Right renal pelvis (tissue), 4 donors: ENCODE measurements at regions not wholly inside any gene's neighbourhood (a gene's known extent, or its start where the extent isn't known, plus 50 kb on each side); places are given as distances from the start of the nearest gene placed in this dataset.
"Not testable (repeated sequence)": the region's sequence is repeated elsewhere in the genome, so short reads cannot be mapped to it uniquely, and the experiment has no call there.

ENCODE experiments used
- DNase-seq, 4 donors: peaks; one replicate each; pipeline ENCODE4 v3.0.0-alpha.2; 2013; ENCODE audit warnings: low read depth in 4 of 4, low spot score in 3 of 4, missing footprints in 1 of 4

DNA sequence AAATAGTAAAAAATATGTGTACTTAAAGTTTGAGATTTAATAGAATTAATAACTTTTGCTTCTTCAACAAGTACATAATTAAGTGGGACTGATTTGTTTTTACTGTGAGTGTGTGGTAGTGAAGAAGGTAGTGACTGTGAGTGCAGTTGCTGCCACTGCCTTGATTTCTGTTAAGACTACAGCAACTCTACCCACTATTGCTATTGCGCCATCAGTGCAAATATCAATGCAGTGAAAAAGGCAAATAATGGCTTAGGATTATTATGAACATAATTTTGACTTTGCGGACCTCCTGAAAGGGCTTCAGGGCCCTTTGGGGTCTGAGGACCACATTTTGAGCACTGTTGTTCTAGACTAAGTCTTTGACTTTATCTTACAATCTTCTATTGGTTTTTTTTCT, 112.0 kb upstream of the PITX1 start:
- no peak for DNase-seq

- DNase-seq = not testable (repeated sequence)
These were observed 109.7 kb upstream of the PITX1 start for GRCh38 chr5:135143682-135144081.

DNA sequence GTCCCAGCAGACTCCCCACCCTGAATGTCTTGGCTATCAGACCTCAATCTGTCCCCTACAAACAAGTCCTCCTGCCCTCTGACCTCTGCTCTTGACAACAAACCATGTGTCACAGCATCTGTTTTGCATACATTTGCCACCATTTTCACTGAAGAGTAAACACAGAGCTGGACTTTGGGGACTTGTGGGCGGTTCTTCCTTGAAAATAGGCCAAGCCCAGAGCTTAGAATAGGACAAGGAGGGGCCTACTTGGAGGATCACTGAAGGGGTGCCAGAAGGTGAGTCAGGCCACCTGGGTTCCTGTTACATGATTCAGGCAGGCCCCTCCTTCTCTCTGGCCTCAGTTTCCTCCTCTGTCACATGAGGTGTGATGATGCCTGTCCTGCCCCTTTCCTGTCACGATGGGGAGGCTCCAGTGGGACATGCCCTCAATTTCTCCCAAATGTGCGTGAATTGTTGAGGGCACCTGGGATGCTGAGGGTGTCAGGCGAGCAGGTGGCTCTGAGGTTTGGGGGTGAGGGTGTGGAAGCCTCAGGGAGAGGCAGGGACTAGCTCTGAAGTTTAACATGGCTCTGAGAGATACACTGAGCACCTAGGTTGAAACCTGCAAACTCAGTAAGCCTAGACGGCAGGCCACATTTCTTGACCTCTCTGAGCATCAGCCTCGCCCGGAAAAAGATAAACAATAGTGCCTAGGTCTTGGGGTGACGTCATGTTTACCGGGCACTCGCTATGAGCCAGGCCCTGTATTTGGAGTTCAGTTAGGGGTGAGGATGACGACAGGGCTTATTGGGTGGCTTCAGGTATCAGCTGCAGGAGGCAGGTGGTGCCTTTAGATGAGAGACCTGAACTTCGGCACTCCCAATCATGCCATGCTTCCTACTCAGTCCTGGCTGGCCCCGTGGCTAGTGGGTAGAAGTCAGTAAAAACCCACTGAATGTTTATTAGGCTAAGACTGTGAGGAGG, 107.6 kb upstream of the PITX1 start:
- no peak for DNase-seq

DNA sequence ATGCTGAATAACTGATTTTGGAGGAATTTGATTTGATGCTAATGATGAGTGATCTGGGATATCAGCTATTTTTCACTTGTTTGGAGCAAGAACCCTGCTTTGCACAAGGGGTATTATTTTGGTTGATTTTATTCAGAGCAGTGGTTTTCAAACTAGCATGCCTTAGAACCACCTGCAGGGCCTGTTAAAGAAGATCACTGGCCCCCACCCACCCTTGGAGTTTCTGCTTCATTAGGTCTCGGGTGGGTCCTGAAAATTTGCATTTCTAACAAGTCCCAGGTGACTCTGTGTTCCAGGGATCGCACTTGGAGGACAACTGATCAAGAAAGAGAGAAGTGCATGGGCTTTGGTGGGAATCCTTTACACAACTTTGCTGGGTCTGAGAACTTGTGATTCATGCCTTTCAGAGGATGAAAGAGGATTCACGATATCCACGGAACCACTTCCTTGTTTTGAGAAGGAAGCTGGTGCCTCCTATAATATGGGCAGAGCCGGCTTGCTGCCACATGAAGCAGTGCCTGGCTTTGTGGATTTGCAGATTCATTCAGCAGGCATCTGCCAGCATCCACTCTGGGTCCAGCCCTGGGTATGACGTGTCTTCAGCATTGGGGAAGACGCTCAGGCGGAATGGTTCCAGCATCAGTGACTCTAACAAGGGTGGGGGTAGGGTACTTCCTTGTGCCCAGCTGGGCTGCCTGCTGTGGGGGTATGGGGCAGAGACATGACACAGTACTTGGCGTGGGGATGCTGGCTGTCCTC, 106.6 kb upstream of the PITX1 start:
- DNase-seq = no peak

DNA sequence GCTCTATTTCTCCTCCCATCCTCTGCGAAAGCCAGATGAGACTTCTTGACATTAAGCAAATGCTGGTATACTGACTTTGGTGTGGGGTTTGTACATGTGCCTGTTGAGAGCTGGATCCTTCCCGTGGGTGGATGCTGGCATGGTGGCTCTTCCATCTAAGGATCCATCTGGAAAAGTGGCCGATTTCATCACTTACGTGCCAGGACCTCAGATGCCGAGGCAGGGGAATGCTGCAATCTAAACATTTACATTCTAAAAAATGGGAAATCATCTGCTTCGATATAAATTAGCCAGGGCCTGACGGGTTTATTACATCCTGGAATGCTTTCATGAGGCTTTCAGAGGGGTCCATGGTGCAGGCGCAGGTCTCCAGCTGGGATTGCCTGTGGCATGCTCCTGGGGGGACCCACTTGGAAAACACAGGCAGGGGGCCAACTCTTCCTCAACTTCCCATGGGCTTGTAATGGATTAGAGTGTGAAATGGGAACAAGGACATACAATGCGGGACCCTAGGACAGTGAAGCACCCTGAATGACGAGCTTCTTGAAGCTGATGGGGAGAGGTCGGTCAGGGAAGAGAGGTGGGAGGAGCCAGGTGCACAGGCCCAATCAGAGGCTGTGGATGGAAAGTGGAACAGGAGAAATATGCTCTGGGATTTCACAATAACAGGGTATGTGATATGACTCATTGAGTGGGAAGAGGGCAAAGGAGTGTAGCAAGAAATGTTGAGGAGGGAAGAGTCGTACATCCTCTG, 105.5 kb upstream of the PITX1 start:
- DNase-seq = peak in 3 of 4 donors; percentile 14 to 37 (median 25)

- no peak for DNase-seq
These were observed 104.3 kb upstream of the PITX1 start for GRCh38 chr5:135138116-135138850.

DNA sequence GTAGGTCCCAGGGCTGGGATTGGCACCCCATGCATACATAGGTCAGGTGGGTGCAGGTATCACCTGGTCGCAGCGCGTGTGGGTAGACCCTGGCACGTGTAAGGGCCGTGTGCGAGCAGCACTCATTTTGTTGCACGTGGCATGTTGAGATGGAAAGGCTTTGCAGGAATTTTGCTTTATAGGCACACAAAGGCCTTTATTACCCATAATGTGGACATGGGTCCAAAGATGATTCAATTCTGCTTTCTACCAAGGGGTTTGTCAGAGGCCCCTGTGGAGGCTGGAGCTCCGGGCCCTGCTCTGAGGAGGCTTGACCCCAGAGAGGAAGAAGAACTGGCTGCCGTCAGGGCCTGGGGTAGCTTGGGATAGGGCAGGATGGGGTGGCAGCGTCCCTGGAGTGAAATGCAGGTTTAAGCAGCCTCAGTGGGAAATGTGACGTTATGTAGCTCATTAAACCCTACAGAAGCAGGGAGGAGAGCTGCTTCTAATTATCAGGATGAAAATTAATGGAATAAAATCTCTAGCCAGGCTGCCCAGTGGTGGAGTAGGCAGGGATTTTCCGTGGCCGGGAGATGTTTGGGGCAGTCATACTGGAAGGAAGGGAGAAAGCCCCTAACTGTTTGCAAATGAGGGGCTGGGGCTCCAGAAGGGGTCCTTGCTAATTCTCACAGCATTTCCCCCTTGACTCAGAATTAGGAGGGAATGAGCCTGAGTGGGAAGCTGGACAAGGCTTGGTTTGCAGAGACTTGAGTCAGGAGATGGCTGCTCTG, 103.3 kb upstream of the PITX1 start:
- DNase-seq = no peak

GRCh38 chr5:135136546-135136945, 102.5 kb upstream of the PITX1 start:
- no peak for DNase-seq

- DNase-seq = no peak
These were observed 101.7 kb upstream of the PITX1 start for GRCh38 chr5:135135530-135136226.

GRCh38 chr5:135134691-135135381, 100.8 kb upstream of the PITX1 start:
- DNase-seq = no peak

DNA sequence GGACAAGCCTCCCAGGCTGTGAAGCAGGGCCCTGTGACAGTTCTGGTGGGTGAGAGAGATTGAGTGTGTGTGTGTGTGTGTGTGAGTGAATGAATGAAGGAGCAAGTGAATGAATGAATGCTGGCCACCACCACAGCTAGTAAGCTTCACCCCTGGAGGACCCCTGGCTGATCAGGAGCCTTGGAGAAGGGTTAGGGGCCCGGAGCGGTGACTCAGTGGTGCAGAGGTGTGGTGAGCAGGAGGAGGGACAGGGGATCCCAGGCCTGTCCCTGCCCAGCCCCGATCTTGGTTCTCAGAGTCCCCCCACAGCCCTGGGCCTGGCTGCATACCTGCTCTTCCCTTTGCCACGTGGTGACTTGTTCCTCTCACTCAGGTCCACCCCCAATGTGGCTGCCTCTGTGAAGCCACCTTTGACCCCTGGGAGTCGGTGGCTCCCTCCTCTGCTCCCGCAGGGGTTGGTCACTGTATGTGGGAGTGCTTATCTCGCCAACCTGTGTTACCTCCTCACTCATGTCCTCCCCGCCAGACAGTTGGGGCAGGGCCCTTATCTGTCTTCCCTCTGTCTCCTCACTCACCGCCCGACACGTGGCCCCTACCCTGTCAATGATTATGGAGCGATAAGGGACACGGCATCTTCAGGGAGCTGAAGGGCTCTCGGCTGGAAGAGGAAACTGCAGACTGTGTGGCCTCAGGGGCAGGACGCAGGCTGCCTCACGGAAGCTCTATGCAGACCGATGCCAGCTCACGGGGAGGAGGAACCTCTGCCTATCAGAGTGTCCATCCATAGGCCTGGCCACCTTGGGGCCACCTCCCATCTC, 99.9 kb upstream of the PITX1 start:
- DNase-seq = no peak

DNA sequence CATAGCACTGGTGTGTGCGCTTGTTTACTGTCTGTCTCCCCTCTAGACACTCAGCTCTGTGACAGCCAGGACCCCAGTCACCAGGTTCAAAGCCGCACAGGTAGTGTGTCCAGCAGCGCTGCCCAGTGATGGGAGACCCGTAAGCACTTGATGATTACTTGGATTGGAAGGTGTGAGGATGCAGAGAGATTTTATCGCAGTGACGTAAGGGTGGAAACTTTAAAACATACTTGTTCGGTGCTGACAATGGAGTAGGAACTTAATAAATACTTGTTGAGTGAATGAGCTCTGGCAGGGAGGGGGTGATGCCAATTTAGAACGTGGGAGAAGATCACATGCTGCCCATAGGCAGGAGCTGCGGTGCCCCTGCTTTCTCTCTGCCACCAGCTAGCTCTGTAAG, 99.2 kb upstream of the PITX1 start:
- no peak for DNase-seq

- DNase-seq = no peak
These were observed 98.0 kb upstream of the PITX1 start for GRCh38 chr5:135131801-135132680.

GRCh38 chr5:135130261-135131215, 96.5 kb upstream of the PITX1 start:
- DNase-seq = no peak

- DNase-seq = no peak
These were observed 95.3 kb upstream of the PITX1 start for GRCh38 chr5:135129307-135129706.
